HG02870 (cell line): ENCODE measurements at regions not wholly inside any gene's neighbourhood (a gene's known extent, or its start where the extent isn't known, plus 50 kb on each side); places are given as distances from the start of the nearest gene placed in this dataset.
"Not testable (repeated sequence)": the region's sequence is repeated elsewhere in the genome, so short reads cannot be mapped to it uniquely, and the experiment has no call there.

ENCODE experiments used
- ATAC-seq: cut with Tn5 transposase; IDR thresholded peaks from one replicate; pipeline ENCODE4 v1.9.1; 2021; ENCODE audit warnings: mild to moderate bottlenecking, moderate library complexity; ENCODE audit not compliant: unreplicated experiment

DNA sequence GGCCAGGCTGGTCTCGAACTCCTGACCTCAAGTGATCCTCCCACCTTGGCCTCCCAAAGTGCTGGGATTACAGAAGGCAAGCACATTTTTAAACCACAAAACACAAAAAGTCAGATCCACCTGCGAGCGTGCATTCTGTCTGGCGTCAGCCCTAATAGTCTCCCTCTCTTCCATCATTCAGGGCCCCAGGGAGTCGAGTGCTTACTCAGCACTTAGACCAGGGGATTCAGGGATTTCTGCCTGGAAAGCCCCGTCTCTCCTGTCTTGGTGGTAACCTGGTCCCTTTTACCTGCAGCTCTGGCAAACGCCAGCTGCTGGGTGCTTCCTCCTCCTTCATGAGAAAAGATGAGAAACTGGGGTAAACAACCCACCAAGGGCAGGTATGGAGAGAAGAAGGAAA, 443.1 kb downstream of the SOX9 start:
- ATAC-seq: no peak

DNA sequence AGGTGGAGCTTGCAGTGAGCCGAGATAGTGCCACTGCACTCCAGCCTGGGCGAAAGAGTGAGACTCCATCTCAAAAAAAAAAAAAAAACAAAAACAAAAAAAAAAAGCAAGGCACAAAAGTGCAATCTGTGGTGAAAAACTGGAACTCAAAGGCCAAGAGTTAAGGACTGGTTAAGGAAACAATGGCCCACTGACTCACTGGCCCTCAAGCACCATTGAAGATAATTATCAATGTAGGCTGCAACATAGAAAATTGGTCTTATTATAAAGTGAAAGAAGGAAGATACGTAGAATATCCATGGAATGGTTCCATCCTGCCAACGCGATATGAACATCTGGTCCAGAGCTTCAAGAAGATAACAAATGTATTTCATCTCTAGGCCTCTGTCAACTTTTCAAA, 444.2 kb downstream of the SOX9 start:
- no peak for ATAC-seq

DNA sequence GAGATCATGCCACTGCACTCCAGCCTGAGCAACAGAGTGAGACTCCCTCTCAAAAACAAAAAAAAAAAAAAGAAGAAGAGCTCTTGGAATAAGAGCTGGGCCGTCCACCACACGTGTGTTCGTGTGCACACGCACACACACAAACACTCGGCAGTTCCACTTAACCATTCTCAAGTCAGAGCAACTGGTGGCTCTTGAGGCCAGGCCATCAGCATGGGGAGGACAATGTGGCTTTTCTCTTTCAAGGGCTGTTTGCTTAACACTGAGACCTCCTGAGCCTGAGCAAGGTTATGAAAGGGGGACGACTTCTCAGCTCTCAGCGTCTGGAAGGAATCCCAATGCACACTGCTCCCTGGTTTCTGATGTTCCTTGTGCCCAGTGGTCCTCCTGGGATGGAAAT, 444.9 kb downstream of the SOX9 start:
- no peak for ATAC-seq

DNA sequence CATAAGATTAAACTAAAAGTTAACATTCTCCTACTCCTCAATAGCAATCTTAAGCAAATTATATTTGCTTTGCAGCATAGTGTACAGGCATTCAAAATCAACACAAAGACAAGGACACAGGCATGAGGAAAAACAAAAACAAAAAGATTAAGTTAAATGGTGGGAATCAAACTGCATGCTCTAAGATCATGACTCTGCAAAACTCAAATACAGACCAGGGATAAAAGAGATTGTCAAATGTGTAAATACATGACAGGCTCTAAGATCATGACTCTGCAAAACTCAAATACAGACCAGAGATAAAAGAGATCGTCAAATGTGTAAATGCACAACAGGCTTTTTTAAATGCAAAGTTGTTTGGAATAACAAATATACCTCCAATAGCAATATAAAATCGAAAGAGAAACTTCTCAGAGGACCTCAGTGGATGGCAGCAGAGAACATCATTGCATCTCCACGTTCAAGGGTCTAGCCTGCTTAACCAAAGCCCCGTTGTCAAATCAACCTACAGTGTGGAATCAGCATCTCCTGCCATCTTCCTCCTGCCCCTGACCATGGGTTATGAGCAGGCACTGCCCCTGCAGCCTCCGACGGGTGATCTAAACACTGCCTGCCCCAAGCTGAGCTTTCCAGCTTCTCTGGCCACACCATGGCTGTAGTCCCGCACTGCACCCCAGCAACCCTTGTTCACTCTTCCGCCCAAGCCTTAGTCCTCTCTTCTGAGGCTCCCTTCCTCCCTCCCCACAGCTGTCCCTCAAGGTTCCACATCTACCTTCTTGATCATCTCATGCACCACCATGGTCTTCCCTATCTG, 446.1 kb downstream of the SOX9 start:
- ATAC-seq: no peak

DNA sequence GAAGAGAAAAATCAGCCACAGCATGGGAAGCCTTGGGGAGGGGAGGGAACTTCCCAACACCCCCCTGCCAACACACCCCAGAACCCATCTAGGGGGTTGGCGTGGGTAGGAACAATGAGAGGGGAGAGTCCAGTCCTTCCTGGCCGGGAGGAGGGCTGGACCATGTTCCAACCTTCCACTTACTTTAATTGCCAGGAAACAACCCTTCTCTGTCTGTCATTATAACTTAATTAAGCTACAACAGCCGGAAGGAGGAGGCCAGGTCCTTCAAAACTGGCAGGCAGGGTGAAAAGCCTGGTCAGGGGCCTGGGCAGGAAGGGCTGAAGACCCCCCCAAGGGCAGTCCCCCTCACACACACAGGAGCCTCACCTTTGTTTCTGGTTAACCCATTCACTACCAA, 447.0 kb downstream of the SOX9 start:
- no peak for ATAC-seq

DNA sequence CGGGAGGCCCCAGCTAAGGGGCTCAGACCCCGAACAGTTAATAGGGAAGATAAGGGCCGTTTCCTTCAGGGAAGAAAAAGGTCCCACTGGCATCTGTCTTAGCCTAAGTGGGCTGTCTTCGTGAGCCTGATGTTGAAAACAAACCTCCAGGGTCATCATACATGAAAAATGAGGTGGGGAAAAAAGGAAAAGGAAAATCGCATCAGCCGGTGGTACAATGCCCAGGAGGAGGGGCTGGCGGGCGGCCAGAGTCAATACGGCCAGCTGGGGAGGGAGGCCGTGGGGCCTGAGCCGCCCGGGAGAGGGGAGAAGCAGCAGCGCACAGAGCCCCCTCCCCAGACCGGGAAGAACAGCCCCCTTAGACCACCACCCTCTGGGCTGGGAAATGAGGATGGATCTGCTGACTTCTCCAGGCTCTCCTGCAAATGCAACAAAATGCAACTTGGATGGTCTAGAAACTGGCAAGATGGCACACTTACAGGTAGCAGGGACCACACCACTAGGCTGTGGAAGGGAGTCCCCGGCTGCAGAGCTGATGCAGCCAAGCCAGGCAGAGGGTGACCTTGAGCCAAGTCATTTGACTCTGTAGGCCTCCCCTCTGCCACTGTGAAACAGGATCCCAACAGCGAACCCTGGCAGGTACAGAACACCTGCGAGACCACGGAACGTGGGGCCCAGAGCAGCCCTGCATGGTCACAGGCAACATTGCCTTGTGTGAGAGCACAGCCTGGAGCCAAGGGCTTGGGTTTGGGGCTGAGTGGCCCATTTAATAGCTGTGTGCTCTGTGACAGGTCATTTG, 448.5 kb downstream of the SOX9 start:
- ATAC-seq: no peak

DNA sequence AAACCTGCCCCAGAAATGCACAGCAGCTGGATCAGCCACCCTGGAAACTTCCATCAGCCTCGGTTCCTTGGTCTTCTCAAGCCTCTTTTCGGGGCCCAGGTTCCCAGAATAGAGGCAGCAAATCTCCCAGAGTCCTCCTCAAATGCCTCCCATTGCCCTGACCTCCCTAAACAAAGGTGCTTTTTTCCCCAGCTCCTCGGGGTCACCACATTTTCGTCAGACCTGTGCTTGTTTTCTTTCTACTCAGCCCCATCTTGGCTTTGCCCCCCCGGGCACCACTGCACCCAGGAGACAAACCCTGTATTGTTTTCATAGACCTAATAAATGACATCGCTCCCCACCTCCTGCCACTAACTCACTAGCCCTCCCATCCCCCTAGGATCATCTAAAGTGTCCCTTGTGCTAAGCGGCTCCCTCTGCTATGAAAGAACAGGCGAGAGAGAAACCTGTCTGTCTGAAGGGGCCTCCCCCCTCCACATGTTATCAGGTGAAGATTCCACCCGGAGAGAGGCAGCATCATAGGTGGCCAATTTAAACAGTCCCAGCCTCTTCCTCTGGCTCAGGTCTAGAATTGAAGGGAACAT, 451.1 kb downstream of the SOX9 start:
- ATAC-seq: no peak

DNA sequence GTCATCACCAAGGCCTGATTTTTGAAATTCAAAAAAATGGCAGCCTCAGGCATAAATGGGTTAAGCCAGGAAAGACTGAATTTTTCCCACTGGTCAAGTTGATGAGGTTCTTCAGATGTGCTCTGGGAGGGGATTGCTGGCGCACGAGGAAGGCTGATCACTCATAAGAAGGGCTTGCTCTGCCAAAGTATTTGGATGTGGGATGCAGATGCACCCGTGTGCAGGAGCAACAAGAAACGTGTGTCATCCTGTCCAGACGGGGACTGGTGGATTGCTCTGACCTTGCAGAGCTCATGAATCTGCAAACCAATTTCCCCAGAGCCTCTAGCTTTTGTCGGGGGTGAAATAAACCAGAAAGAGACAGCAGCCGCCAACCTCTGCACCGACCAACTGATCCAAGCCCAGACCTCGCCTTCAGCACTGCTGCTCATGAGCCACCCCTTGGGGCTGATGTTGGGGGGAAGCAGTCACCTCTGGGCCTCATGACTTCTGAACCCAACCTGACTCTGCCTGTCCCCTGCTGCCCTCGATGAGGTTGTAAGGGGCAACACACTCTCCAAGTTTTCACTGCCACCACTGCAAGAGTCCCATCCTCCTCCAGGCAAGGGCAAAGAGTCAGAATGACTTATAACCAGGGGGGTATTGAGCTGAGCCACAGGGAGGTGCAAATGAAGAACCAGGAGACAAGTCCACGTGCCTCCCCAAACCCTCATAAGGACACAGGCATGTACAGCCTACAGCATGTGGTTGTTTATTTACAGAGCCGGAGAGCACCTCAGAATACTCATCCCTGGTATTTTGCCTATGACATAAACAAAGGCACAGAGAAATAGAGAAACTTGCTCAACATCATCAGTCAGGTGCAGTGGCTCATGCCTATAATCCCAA, 452.0 kb downstream of the SOX9 start:
- ATAC-seq: no peak

DNA sequence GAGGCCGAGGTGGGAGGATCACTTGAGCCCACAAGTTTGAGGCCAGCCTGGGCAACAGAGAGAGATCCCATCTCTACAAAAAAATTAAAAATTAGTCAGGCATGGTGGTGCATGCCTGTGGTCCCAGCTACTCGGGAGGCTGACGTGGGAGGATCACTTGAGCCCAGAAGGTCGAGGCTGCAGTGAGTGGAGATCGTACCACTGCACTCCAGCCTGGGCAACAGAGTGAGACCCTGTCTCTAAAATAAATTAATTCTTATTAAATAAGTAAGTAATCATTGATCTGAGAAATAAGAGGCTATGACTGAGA, 452.6 kb downstream of the SOX9 start:
- not testable (repeated sequence) for ATAC-seq

DNA sequence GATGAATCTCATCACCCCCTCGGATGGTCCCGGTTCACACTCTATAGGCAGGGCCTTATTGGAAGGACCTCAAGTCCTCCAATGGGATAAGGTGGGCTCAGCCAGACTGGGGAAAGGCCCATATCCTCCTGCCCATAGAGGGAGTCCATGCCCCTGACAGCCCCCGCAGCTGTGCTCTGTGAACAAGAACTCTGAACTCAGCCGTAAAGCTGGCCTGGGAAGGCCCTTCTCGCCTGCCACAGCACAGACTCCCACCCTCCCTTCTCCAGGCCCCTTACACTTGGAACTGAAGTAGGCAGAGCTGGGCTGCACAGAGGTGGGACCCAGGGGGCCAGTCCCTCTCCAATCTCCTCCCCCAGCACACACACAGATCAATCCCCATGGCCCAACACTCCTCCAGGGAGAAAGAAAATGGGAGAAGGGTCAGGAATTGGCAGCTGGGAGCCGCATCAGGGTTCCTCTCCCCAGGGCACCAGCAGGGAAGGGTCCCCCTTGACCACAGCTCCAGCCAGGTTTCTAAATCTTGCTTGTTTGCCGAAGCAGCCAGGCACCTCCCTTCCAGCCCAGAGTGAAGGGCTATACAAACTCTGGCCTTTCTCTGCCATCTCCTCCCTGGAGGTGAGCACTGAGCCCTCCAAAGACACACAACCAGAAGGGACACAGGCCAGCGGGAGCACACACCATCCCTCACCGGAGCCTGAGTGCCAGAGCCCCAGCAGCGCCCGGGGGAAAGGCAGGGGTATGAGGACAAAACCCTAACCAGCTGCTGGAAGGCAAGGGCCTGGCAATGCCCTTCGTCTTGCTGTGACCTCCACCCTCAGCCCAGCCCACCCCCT, 454.1 kb downstream of the SOX9 start:
- no peak for ATAC-seq

DNA sequence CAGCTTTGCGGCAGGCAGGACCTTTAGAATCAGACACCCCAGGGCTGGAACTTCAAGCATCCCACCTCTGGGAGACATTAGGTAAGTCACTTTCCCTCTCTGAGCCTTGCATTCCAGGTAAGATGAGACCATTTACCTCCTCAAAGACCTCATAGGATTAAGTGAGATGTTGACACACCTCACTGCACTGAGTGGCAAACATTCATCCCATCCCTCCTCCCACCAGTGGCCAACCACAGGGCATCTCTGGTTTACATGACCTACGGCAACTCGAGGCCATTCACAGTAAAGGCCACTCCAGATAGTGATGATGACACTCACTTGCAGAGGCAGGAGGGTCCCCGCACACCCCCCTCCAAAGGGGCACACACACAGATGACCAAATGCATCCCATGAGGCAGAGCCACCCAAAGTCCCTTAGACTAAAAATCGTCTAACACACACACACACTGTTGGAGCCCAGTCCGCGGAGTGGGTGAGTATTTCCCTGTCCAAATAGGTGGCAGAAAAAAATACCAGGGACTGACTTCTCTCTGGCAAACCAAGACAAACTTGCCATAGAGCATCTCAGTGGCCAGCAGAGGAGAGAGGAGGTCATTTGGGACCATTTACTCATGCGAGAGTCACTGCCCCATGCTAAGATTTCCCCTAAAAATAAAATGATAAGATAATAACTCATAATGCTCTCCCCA, 454.9 kb downstream of the SOX9 start:
- ATAC-seq: no peak

DNA sequence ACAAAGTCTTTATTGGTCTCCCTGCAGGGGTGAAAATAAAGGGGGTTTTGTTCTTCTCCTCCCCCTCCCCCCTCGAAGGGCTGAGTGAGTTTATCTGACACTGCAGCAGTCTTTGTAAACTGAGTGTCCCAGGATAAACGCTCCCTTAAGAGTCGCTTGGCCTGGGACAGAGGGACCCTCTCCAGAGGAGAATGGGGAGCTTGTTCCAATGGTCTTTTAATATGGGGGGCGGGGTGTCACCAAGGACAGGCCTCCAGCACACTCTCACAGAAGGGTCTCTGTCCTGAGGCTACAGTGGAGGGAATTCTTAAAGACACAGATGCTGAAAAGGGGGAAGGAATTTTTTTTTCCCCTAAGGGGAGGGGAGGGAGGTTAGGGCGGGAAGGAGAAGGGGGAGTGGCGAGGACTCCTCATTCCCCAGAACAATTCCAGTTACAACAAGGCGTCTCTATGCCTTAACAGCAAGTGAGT, 455.5 kb downstream of the SOX9 start:
- no peak for ATAC-seq

DNA sequence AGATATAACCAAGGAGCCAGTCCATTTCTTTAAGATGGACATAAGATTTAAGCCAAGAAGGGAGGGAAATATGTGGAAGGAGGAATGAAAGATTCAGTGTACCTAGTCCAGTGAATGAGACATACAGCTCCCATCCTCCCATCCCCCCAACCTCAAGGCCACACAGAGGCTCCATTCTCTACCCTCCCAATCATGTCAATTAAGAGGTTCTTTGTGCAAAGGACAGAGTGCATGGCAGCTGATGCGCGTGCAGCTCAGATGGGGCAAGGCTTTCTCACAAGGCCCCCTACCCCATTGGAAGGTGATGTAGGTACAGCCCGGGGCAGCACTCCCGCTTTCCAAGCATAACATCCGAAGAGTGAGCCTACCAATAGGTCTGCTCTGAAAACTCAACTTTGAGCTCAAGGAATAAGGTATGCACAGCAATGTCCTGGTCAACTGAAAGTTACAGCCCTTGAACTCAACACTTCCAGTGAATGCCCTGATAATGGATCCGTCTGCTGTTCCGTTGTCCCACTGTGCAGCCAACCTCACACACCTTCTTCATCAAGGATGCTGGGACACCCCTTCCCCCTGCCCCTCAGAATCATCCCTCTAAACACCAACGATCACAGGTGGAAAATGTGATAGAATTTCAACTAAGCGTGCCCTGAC, 458.1 kb downstream of the SOX9 start:
- no peak for ATAC-seq

DNA sequence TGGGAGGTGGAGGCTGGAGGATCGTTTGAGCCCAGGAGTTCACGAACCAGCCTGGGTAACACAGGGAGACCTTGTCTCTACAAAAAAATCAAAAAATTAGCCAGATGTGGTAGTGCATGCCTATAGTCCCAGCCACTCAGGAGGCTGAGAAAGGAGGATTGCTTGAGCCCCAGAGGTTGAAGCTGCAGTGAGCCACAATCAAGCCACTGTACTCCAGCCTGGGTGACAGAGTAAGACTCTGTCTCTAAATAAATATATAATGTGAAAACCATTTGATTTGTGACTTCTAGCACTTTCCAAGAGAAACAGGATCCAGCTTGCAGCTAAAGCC, 459.1 kb downstream of the SOX9 start:
- ATAC-seq: no peak

DNA sequence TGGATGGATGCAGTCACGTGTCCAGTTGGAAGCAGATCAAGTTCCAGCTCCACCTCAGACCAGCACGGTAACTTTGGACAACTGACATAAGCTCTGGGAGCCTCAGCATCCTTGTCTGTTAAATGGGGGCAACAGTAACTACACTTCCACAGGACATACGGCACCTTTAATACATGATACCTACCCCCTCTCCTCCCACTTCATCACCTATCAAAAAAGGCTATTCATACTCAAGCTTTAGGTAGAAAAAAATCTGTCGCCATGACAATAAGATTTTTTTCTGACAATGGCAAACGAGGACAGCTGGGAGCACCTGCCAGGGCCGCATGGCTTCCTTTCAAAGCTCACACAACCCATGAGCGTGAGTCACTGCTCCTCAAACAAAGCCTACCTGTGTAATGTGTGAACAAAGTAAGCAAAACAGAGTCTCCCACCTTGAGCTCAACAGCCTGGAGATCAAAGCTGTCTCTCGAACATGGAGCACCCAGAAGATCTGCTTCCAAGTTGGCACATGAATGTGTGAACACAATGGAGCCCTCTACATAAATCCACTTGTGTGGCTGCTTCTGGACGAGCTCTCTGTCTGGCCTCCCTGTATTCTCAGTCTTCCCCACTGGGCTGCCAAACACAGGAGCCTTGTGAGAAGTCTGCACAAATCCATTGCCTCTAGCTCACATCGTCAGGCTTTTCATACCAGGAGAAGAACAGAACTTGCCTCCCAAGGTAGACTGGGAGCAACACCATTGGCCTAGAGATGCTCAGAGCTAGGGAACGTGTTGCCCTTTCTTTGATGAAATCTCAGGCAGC, 459.7 kb downstream of the SOX9 start:
- no peak for ATAC-seq

DNA sequence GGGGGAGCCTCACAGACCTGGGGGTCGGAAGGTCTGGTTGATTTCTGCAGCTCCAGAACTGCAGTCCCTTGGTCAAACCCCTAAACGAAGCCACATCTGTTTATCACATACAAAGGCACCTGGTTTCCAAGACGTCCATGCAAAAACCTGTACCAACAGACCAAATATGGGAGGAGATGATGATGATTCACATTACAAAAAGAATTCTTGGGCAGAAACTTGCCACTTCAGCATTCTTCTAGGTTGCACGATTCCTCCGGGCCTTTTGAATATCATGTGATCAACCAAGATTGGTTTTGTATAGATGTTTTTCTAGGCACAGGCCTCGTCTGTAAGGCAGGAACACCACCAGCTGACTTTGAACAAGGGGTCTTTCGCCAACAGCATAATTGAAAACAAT, 466.3 kb downstream of the SOX9 start:
- ATAC-seq: no peak

DNA sequence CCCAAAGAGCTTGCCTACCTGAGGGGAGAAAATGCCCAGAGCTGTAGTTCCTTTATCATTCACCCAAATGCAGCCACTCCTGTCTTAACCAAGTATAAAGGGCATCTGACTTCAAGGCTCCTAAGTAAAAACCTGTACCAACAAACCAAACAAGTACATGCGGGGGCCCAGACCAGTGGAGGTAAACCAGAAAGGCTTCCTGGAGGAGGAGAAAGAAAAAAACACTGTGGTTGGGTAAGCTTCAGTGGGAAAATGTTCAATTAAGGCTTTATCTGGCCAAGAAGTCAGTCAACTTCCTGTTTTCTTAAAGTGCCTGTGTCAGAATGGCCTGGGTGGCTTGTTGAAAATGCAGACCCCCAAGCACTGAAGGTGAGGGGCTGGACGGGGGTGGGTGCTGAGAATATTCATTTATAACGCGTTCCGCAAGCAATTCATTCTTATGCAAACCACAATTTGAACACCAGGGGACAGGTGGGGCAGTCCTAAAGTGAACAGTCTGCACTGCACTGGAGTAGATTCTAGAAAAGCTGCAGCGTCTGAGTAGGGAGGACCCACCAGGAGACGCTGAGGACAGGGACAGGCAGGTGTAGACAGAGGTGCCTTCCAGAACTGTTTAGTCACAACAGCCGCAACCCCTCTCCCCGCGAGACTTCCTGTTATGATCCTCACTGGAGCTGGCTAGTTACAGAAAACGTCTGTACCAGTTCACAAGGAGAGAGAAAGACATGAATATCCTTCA, 467.1 kb downstream of the SOX9 start:
- no peak for ATAC-seq

DNA sequence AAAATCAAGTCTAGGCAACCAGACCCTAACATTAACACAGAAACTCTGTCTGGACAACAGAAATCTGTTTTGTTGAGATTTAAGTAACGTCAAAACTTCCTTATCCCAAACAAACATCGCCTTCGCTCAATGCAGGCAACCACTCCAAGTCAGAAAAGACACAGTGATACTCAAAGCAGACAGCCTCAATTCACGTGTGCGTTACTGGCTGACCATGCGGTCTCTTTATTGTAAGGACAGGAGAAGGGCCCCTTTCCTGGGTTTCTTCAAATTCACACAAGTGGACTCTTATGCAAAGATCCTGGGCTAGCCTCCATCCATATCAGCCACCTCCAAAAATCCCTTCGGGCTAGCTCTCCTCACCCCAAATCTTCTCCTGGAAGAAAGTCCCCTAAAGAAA, 467.7 kb downstream of the SOX9 start:
- ATAC-seq: no peak
